ENCODE measurements at regions not wholly inside any gene's neighbourhood (a gene's known extent, or its start where the extent isn't known, plus 50 kb on each side); places are given as distances from the start of the nearest gene placed in this dataset.

DNA sequence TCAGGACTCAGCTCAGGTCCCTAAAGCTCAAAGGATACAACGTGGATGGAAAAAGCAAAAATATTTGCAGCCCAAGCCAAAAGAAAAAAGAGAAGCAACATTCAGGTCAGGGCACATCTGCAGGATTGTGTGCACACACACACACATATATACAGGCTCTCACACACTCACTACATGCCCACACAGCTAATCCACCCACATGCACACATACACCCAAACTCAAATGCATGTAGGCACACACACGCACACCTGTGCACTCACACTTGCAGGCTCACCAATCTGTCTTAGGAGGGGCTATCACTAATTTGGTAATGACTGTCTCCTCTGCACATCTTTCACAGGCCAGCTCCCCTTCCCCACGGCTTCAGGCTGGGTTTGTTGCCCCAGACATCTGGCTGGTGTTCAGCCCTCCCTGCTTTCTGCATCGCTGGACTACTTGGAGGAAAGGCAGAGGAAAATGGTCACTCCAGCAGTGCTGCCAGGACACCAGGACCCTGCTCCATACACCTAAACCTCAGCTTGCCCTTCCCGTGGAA, 103.6 kb upstream of the DRD2 start:
- no peaks in the 10 kb centered on the region for H3K4me1 ChIP-seq (ENCODE audit: control insufficient read depth, extremely low read depth, insufficient read depth, low read length)
- no peaks in the 10 kb centered on the region for H3K9me3 ChIP-seq (ENCODE audit: control insufficient read depth, insufficient read depth, low read depth, low read length)
- no peak overlapping the region for H3K4me3 ChIP-seq (replicated peaks in 1 of 4; ENCODE audit: control extremely low read depth in 1 of 4, insufficient read depth in 1 of 4, low read depth in 3 of 4, low read length in 4 of 4)
- no peak for DNase-seq (ENCODE audit: low read depth in 2 of 2)
- no peaks in the 10 kb centered on the region for H3K36me3 ChIP-seq (ENCODE audit: control insufficient read depth, insufficient read depth, low read length)
- no peaks in the 10 kb centered on the region for H3K79me2 ChIP-seq (ENCODE audit: control insufficient read depth, insufficient read depth, low read length)
- no peaks in the 10 kb centered on the region for H3K27me3 ChIP-seq (ENCODE audit: control insufficient read depth, insufficient read depth, low read length)
- H4K20me1 ChIP-seq (ENCODE audit: control insufficient read depth, extremely low read depth, insufficient read depth, low read length) = no peaks in the 10 kb centered on the region
- H3K9ac ChIP-seq (ENCODE audit: insufficient read depth, low read length) = no peak overlapping the region
- H2AFZ ChIP-seq (ENCODE audit: low read length) = no peak overlapping the region
- TF ChIP-seq EZH2 (IDR thresholded peaks at IDR 0.05; ENCODE audit: low read length, missing control alignments) = no peak
- TF ChIP-seq, protein P1, sequence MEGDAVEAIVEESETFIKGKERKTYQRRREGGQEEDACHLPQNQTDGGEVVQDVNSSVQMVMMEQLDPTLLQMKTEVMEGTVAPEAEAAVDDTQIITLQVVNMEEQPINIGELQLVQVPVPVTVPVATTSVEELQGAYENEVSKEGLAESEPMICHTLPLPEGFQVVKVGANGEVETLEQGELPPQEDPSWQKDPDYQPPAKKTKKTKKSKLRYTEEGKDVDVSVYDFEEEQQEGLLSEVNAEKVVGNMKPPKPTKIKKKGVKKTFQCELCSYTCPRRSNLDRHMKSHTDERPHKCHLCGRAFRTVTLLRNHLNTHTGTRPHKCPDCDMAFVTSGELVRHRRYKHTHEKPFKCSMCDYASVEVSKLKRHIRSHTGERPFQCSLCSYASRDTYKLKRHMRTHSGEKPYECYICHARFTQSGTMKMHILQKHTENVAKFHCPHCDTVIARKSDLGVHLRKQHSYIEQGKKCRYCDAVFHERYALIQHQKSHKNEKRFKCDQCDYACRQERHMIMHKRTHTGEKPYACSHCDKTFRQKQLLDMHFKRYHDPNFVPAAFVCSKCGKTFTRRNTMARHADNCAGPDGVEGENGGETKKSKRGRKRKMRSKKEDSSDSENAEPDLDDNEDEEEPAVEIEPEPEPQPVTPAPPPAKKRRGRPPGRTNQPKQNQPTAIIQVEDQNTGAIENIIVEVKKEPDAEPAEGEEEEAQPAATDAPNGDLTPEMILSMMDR (conservative IDR thresholded peaks at IDR 0.05 in 1 of 2, IDR thresholded peaks at IDR 0.05 in 1 of 2; ENCODE audit: low read depth in 1 of 2, low read length in 2 of 2) = no peak
- H3K27ac ChIP-seq (ENCODE audit: insufficient read depth, low read length) = no peak overlapping the region
- H3K4me2 ChIP-seq (ENCODE audit: extremely low read depth, insufficient read depth, low read length) = no peak overlapping the region

DNA sequence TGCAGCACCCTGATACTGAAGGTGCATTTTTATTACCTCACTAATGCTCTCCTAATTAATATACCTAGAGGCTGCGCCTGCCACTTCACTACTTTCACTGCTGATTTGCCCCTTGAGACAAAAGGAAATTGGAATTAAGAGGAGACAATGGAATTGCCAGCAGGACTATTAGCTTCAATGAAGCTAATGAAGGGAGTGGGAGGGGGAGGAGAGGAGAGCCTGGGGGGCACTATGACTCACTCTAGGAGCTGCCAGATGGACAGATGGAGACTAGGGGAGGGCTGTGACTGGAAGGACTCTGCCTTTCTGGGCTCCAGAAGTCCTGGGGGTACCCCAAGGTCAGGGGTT, 102.8 kb upstream of the DRD2 start:
- no peak for DNase-seq (ENCODE audit: low read depth in 2 of 2)
- H3K27ac ChIP-seq (ENCODE audit: insufficient read depth, low read length) = no peak overlapping the region
- H3K4me1 ChIP-seq (ENCODE audit: control insufficient read depth, extremely low read depth, insufficient read depth, low read length) = no peaks in the 10 kb centered on the region
- no peaks in the 10 kb centered on the region for H3K36me3 ChIP-seq (ENCODE audit: control insufficient read depth, insufficient read depth, low read length)
- H3K27me3 ChIP-seq (ENCODE audit: control insufficient read depth, insufficient read depth, low read length) = no peaks in the 10 kb centered on the region
- H3K79me2 ChIP-seq (ENCODE audit: control insufficient read depth, insufficient read depth, low read length) = no peaks in the 10 kb centered on the region
- H3K9me3 ChIP-seq (ENCODE audit: control insufficient read depth, insufficient read depth, low read depth, low read length) = no peaks in the 10 kb centered on the region
- H3K4me3 ChIP-seq (replicated peaks in 1 of 4; ENCODE audit: control extremely low read depth in 1 of 4, insufficient read depth in 1 of 4, low read depth in 3 of 4, low read length in 4 of 4) = no peak overlapping the region
- H3K4me2 ChIP-seq (ENCODE audit: extremely low read depth, insufficient read depth, low read length) = no peak overlapping the region
- H3K9ac ChIP-seq (ENCODE audit: insufficient read depth, low read length) = no peak overlapping the region
- no peaks in the 10 kb centered on the region for H4K20me1 ChIP-seq (ENCODE audit: control insufficient read depth, extremely low read depth, insufficient read depth, low read length)
- no peak overlapping the region for H2AFZ ChIP-seq (ENCODE audit: low read length)
- TF ChIP-seq, protein P1 (conservative IDR thresholded peaks at IDR 0.05 in 1 of 2, IDR thresholded peaks at IDR 0.05 in 1 of 2; ENCODE audit: low read depth in 1 of 2, low read length in 2 of 2) = no peak
- TF ChIP-seq EZH2 (IDR thresholded peaks at IDR 0.05; ENCODE audit: low read length, missing control alignments) = no peak

DNA sequence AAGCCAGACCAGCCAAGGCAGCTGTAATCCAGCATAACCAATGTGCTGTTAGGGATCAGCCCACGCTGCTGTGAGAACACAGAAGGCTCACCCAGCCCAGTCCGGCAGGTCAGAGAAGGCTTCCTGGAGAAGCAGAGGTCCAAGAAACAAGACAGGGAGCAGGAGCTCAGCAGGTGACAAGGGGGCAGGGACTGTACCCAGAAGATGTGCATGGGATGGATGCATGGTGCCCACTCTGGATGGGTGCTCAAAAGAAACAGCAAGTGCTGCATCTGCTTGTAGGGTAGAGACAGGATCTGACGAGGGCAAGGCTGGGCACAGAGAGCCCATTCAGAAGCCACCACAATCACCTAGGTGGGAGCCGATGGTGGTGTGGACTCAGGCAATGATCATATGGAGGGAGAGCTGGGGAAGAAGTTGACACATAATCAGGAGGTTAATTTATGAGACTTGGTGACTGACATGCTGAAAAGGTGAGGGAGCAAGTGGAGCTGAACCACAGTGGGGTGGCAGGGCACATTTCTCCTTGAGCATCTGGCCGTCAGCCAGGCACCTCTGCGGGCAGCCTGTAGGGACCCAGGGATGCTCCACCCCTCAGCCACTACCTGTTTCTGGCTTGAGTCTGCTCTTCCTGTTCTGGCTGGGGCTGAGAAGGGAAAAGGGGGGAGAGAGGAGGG, 102.3 kb upstream of the DRD2 start:
- TF ChIP-seq EZH2 (IDR thresholded peaks at IDR 0.05; ENCODE audit: low read length, missing control alignments) = no peak
- TF ChIP-seq, protein P1 (conservative IDR thresholded peaks at IDR 0.05 in 1 of 2, IDR thresholded peaks at IDR 0.05 in 1 of 2; ENCODE audit: low read depth in 1 of 2, low read length in 2 of 2) = no peak
- Histone ChIP-seq H3K27me3 (ENCODE audit: control insufficient read depth, insufficient read depth, low read length) (no peaks in the 10 kb centered on the region), H3K27ac (ENCODE audit: insufficient read depth, low read length) (no peak overlapping the region), H3K9ac (ENCODE audit: insufficient read depth, low read length) (no peak overlapping the region), H3K79me2 (ENCODE audit: control insufficient read depth, insufficient read depth, low read length) (no peaks in the 10 kb centered on the region), H3K4me1 (ENCODE audit: control insufficient read depth, extremely low read depth, insufficient read depth, low read length) (no peaks in the 10 kb centered on the region), H2AFZ (ENCODE audit: low read length) (no peak overlapping the region), H3K4me3 (replicated peaks in 1 of 4; ENCODE audit: control extremely low read depth in 1 of 4, insufficient read depth in 1 of 4, low read depth in 3 of 4, low read length in 4 of 4) (no peak overlapping the region), H3K9me3 (ENCODE audit: control insufficient read depth, insufficient read depth, low read depth, low read length) (no peaks in the 10 kb centered on the region), H3K36me3 (ENCODE audit: control insufficient read depth, insufficient read depth, low read length) (no peaks in the 10 kb centered on the region), H3K4me2 (ENCODE audit: extremely low read depth, insufficient read depth, low read length) (no peak overlapping the region), H4K20me1 (ENCODE audit: control insufficient read depth, extremely low read depth, insufficient read depth, low read length) (no peaks in the 10 kb centered on the region)
- DNase-seq (ENCODE audit: low read depth in 2 of 2) = no peak

Measured in fibroblast of lung (primary cell).